ENCODE measurements at regions not wholly inside any gene's neighbourhood (a gene's known extent, or its start where the extent isn't known, plus 50 kb on each side); places are given as distances from the start of the nearest gene placed in this dataset.

DNA sequence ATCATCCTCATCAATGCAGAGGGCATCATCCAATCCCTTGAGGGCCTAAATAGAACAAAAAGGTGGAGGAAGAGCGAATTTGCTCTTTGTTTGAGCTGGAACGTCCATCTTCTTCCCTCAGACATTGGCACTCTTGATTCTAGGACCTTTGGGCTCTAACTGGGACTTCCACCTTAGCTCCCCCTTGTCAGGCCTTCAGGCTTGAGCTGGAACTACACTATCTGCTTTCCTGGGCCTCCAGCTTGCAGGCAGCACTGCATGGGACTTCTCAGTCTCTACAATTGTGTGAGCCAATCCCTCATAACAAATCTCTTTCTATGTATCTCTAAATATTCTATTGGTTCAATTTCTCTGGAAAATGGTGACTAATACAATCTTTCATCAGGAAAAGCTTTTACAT is 155.4 kb downstream of the MCHR2 start:
- WGBS (ENCODE audit: insufficient coverage, low coverage, low lambda C conversion rate, missing lambda C conversion rate) = 41% methylated on average over 2 of the region's 2 CpGs
- TF ChIP-seq POLR2A (IDR thresholded peaks at IDR 0.05) = no peak
- no peak for TF ChIP-seq CTCF (IDR thresholded peaks at IDR 0.05)
- intact Hi-C loops (cut with DNase I) = no loop called here
- DNase-seq (no peak), ATAC-seq (no peak)
- Histone ChIP-seq H3K27me3 (no peaks in the 10 kb centered on the region), H3K9me3 (no peaks in the 10 kb centered on the region), H3K4me1 (no peaks in the 10 kb centered on the region), H3K4me3 (no peak overlapping the region), H3K27ac (no peak overlapping the region), H3K36me3 (no peaks in the 10 kb centered on the region)

DNA sequence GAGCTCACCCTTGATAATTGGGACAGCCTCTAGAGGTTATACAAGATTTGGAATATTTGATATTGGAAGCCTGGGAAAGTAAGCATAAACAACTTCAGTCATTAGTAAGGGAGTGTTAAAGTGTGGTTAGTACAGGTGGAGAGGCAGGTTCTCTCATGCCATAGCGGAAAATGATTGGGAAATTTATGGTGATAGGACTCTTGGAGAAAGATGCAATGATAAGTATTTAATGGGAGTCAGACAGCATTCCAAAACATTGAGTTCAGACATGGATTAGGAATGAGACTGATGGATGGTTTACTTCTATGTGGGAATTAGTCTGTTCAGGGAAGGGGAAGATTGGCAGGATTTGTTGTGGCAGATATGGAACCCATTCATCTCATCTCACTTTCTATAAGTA is 152.7 kb downstream of the MCHR2 start:
- Histone ChIP-seq H3K9me3 (no peaks in the 10 kb centered on the region), H3K4me3 (no peak overlapping the region), H3K4me1 (no peaks in the 10 kb centered on the region), H3K27me3 (no peaks in the 10 kb centered on the region), H3K36me3 (no peaks in the 10 kb centered on the region), H3K27ac (no peak overlapping the region)
- ATAC-seq = no peak
- DNase-seq = no peak
- TF ChIP-seq POLR2A (IDR thresholded peaks at IDR 0.05) (no peak), CTCF (IDR thresholded peaks at IDR 0.05) (no peak)
- intact Hi-C loops (cut with DNase I) = no loop called here
- 11% methylated on average over 1 of the region's 1 CpG for WGBS (ENCODE audit: insufficient coverage, low coverage, low lambda C conversion rate, missing lambda C conversion rate)

GRCh38 chr6:99846006-99846405 is 148.0 kb downstream of the MCHR2 start:
- no peaks in the 10 kb centered on the region for H3K9me3 ChIP-seq
- ATAC-seq (no peak), DNase-seq (no peak)
- no peak for TF ChIP-seq CTCF (IDR thresholded peaks at IDR 0.05)
- no peak for TF ChIP-seq POLR2A (IDR thresholded peaks at IDR 0.05)
- no peak overlapping the region for H3K27ac ChIP-seq
- H3K36me3 ChIP-seq = no peaks in the 10 kb centered on the region
- no peaks in the 10 kb centered on the region for H3K27me3 ChIP-seq
- H3K4me1 ChIP-seq = no peaks in the 10 kb centered on the region
- intact Hi-C loops (cut with DNase I) = no loop called here
- no peak overlapping the region for H3K4me3 ChIP-seq
- 79% methylated on average over 2 of the region's 2 CpGs for WGBS (ENCODE audit: insufficient coverage, low coverage, low lambda C conversion rate, missing lambda C conversion rate)

- Histone ChIP-seq H3K27ac (no peak overlapping the region), H3K27me3 (no peaks in the 10 kb centered on the region), H3K36me3 (no peaks in the 10 kb centered on the region), H3K4me3 (no peak overlapping the region), H3K4me1 (no peaks in the 10 kb centered on the region), H3K9me3 (no peaks in the 10 kb centered on the region)
- DNase-seq = no peak
- intact Hi-C loops (cut with DNase I) = no loop called here
- TF ChIP-seq CTCF (IDR thresholded peaks at IDR 0.05) (no peak), POLR2A (IDR thresholded peaks at IDR 0.05) (no peak)
- no peak for ATAC-seq
- 17% methylated on average over 2 of the region's 2 CpGs for WGBS (ENCODE audit: insufficient coverage, low coverage, low lambda C conversion rate, missing lambda C conversion rate)
Observed at GRCh38 chr6:99850841-99851240, 143.2 kb downstream of the MCHR2 start.

GRCh38 chr6:99852031-99852430 is 142.0 kb downstream of the MCHR2 start:
- Histone ChIP-seq H3K4me3 (no peak overlapping the region), H3K4me1 (no peaks in the 10 kb centered on the region), H3K36me3 (no peaks in the 10 kb centered on the region), H3K27me3 (no peaks in the 10 kb centered on the region), H3K9me3 (no peaks in the 10 kb centered on the region), H3K27ac (no peak overlapping the region)
- ATAC-seq (no peak), DNase-seq (no peak)
- TF ChIP-seq POLR2A (IDR thresholded peaks at IDR 0.05) (no peak), CTCF (IDR thresholded peaks at IDR 0.05) (no peak)
- intact Hi-C loops (cut with DNase I) = no loop called here
- WGBS (ENCODE audit: insufficient coverage, low coverage, low lambda C conversion rate, missing lambda C conversion rate) = 48% methylated on average over 3 of the region's 3 CpGs

Measured in right lobe of liver (tissue), 6 donors.